GM21447 (cell line): ENCODE measurements at regions not wholly inside any gene's neighbourhood (a gene's known extent, or its start where the extent isn't known, plus 50 kb on each side); places are given as distances from the start of the nearest gene placed in this dataset.

Experiments used
- ATAC-seq: cut with Tn5 transposase; IDR thresholded peaks from one replicate; pipeline ENCODE4 v1.9.1; 2021; ENCODE audit not compliant: unreplicated experiment

DNA sequence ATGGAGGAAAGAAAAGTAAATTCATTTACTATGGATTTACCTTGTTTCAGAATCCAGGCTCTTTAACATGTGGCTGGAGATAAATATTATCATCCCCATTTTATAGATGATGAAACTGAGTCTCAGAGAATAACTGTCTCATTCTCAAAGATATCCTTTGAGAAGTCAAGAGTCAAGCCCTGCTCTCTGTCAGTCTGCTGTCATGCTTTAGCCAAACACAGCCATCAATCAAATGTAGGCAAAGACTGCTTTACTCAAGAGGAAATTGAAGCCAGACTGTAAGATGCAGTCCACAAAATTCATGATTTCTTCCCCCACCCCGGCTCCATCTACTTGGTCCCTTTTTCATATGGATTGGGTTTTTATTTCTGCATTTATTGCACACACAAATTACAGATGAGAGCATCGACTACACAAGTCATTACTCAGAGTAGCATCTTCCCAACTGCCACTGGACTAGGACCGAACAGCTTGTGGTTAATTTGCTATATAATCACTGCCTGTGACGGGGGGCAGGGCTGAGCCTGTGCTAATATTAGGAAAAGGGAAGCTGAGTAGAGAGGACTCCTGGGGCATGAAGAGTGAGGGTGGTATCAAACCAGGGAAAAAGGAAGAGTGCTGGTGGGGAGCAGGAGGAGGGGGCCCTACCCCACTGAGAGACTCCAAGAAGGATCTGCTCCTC is 102.7 kb upstream of the TOP1 start:
- no peak for ATAC-seq

DNA sequence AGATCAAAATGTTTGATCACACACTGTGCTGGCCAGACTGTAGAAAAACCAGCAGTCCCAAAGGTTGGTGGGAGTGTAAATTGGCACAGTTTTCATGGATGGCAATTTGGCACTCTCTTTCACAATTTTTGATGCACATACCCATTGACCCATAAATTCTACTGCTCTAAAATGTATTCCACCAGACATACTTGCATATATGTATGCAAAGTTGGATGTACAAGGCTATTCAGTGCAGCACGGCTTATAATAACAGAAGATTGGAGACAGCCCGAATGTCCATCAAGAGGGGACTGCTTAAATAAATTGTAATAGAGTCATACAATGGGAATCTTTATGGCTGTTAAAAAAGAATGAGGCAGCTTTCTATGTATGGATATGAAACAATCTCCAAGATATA is 101.7 kb upstream of the TOP1 start:
- ATAC-seq: no peak

DNA sequence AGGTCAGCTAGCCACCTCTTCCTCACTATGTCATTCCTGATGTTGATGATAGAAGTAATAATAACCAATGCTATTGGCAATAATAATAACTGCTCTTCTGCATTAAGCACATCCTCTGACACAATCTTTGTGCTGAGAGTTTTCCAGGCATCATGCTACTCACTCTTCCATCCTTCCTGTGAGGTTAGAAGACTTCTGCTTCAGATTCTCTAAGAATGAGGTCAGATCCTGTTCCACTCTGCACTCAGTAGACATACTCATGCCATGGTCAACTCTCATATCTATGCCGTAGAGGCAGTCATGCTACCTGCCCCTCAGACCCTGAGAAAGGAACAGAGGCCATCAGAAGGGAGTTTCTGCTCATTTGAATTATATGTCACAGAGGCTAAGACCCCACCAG is 98.1 kb upstream of the TOP1 start:
- no peak for ATAC-seq

DNA sequence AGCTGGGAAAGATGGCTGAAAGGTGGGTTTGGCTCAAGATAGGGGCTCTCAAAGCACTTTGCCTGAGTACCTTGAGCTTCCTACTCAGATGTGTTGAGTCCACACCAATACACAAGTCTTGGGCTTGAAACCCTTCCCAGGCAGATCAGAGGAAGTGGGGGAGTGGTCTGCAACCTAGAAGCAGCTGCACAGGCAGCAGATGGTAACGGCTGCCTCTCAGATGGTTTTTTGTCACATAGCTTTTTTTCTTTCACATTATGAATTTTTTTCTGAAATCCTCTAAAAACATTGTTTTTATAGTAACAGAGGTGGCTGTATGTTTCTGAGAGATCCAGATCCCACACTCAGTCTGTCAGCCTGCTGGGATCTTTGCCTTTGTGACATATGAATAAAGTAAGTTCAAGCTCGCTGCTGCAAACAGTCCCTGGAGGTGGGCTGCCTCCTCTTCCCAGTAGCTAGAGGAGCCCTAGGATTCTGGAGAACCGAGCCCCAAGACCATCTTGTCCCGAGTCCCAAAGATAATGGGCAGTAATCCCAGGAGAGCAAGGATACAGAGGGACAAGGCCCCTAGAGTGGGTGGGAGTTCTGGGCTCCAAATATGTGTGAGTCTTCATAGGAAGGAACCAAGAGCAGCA is 97.1 kb upstream of the TOP1 start:
- ATAC-seq: no peak

DNA sequence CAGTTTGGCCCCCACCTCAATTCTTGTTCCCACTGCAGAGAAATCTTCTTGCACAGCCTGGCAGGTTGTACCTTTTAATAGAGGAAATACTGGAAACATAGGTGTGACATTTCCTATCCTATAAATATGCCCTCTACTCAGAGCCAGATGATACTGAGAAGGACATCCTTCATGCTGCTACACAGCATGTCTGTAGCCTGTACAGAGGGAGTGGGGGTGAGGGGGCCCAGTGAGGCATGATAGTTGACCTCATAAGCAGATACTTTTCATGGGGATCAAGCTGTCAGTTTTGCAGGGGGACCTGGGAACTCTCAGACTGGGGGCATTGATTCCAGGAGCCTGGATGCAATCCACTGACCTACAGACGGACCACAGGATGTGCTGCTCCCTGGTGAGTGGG is 96.2 kb upstream of the TOP1 start:
- ATAC-seq: no peak

DNA sequence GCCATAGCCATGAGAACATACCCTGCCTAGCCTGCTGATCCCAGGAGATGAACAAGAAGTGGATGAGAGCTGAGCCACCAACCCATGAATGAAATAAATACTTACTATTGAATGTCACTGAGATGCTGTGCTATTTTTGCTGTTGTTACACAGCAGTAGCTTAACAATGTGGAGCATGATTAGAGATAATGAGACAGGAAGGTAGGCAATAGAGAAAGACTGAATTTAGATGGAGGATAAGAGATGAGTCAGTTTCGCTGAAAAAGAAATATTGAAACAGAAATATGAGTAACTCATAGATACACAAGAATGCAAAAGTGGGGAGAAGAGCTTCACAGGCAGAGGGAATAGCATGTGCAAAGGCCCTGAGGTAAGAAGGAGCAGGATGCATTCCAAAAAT is 94.9 kb upstream of the TOP1 start:
- no peak for ATAC-seq

DNA sequence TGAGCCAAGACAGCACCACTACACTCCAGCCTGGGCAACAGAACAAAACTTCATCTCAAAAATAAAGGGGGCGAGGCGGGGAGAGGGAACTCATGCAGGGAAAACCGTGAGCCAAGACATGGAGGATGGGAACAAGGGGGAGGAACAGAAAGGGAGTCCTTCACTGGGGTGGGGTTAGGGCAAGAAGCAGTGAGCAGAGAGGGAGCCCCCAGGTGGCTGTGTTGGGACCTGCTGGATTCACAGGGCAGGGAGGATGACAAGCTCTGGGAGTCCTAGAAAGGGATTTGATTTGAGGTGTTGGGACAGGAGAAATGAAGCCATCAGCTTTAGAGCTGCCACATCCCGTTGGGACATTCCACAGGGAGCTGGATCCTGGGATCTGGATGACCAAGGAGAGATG is 90.6 kb upstream of the TOP1 start:
- no peak for ATAC-seq

DNA sequence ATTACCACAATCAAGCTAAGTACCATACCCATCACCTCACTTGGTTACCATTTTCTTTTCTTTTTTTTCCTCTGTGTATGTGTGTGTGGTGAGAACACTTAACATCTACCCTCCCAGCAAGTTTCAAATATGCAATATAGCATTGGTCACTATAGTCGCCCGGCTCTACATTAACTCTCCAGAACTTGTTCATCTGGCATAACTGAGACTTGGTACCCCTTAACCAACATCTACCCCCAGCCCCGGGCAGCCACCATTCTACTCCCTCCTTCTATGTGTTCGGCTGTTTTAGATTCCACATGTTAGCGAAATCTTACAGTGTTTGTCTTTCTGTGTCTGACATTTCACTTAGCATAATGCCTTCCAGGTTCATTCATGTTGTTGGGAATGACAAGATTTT is 89.0 kb upstream of the TOP1 start:
- ATAC-seq: no peak

DNA sequence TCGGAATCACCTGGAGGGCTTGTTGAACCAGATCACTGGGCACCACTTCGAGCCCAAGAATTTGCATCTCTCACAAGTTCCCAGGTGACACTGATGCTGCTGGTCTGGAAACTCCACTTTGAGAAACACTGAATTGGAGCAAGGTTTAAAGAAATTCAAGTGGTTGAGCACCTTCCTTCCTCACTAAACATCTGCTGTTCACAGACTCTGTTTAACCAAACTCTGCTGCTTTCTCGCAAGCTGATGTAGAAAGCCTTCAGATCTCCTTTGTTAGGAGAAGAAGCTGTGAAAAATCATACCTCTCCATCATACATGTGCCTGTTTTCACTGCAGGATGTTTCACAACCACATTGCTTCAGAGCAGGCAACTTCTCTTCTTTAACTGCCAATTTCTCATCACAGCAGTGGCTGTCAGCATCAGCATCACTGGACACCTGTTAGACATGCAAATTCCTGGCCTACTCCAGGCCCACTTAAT is 87.5 kb upstream of the TOP1 start:
- no peak for ATAC-seq

DNA sequence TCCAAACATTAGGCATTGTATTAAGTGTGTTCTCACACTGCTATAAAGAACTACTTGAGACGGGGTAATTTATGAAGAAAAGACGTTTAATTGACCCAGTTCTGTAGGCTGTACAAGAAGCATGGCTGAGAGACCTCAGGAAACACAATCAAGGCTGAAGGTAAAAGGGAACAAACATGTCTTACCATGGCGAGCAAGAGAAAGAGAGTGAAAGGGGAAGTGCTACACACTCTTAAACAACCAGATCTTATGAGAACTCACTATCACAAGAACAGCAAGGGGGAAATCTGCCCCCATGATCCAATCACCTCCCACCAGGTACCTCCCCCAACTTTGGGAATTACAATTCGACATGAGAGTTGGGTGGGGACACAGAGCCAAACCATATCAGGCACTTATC is 86.6 kb upstream of the TOP1 start:
- ATAC-seq: no peak

DNA sequence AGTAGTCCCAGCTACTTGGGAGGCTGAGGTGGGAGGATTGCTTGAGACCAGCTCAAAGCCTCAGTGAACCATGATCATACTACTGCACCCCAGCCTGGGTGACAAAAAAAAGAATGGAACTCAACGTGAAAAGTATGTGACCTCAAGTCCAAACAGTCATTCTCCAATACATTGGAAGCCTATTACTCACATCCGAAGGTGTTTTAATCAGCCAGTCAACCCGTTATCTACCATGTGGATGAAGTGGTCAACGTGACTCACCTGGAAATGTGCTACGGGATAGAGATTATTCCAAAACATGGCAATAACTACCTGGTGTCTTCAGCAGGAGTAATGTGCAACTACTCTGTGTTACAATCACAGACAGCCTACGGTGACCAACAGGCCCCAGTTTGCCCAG is 85.8 kb upstream of the TOP1 start:
- ATAC-seq: no peak

DNA sequence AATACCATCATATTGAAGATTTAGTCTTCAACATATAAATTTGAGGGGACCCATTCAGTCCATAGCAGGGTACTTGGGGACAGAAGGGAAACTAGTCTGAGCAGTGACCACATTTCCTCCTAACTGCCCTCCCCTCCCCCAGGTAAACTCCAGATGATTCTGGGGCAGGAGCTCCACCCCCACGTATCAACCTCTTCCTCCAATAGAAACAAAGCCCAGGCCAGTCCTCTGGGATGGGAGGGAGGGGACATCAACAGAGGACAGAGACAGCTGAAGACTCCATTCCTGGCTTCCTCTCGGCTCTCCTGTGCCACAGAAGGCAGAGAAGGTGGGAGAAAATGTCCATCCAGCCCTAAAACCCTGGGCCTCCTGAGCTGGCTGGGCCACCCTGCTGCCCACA is 85.0 kb upstream of the TOP1 start:
- no peak for ATAC-seq

DNA sequence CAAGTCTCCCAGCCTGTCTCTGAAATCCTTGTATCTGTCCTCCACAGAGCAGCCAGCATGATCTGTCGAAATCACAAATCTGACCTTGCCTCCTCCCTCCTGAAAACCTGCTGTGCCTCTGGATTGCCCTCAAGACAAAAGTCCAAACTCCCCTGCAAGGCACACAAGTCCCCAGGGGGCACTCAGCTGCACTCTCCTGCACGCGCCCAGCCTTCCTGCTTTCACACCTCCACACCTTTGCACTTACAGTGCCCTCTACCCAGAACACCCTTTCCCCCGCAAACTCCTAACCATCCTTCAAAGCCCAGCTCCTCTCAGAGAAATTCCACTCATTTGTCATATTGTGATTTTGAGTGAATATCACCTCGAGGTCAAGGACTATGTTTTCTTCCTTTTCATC is 83.4 kb upstream of the TOP1 start:
- ATAC-seq: no peak

DNA sequence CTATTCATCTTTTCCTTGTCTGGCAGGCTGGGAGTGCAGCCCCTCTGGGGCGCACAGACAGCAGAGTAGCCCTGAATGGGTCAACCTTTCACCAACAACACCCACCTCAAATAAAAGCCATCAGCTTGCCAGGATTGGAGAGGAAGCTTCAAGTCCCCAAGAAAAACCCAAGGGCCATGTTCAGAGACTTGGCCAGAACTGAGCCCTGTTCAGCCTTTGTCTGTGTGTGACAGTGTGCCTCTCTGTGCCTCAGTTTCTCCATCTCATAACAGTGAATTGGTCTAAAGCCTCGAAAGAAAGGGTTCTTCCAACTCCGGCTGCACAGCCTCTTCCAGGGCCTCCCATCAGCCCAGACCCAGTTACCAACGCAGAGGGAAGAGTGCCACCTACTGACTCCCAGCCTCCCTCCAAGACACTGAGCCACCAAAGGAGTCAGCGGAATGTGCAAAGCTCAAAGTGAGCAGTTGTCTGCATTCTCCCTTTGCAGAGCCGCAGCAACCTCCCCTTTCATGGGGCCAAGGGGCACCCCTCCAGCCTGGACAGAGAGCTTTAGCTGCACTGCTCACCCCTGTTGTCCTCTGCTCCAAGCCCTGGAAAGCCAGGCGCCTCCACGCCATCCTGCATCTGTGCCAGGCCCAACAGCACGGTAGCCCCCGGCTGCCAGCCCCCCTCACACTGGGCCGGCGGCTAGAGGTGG is 82.7 kb upstream of the TOP1 start:
- ATAC-seq: no peak

DNA sequence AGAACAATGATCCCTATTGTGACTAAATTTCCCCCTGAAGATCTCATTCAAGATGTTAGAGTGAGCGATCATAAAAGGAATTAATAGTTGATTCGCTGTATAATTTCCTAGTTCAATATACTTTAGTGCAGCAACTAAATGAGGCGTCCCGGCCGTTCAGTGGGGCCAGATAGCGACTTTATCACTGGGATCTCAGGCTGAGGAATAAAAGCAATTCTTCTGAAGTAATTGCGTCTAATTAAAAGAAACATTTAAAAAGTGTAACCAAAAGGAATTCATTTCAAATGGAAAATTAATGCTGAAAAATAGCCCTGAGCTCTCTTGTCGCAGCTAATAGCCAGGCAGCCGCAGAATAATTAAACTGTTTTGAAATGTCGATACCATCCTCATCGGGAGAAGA is 82.2 kb upstream of the TOP1 start:
- no peak for ATAC-seq

DNA sequence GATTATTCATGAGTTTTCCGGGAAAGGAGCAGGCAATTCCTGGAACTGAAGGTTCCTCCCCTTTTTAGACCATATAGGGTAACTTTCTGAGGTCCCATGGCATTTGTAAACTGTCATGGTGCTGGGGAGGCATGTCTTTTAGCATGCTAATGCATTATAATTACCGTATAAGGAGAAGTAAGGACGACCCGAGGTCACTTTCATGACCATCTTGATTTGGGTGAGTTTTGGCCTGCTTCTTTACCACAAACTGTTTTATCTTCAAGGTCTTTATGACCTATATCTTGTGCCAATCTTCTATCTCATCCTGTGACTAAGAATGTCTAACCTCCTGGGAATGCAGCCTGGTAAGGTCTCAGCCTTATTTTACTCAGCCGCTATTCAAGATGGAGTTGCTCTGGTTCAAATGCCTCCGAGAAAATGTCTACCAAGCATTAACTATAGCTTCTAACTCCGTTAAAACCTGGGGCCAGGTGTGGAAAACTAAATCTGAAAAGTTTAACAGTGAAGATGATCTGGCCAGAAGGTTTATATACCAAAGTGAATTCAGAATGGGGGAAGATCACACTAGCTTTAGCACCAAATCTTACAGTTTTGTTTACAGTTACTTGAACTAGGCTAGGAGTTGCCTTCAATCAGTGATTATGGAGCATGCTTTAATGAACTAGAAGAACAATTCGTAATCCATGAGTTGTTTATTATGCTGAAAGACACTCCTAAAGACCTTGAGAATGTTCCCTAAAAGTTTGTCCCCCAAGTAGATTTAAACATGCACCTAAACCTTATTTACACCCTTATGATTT is 80.0 kb upstream of the TOP1 start:
- ATAC-seq: no peak

DNA sequence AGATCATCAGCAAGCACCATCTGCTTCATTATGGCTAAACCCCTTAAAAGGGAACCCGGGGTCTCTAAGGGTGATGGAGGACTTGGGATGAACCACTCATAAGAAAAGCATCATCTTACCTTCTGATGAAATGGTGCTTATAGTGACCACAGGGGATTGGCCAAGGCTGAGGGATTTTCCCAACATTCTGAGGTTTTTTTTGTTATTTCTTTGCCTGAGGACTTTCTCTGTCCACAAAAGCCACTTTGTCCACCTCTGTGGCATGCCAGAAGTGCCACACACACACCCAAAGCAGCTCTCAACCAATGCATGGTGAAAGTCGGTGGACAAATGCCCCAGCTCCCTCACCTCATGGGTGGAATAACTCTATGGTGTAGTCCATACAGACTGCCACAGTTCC is 79.3 kb upstream of the TOP1 start:
- ATAC-seq: no peak

DNA sequence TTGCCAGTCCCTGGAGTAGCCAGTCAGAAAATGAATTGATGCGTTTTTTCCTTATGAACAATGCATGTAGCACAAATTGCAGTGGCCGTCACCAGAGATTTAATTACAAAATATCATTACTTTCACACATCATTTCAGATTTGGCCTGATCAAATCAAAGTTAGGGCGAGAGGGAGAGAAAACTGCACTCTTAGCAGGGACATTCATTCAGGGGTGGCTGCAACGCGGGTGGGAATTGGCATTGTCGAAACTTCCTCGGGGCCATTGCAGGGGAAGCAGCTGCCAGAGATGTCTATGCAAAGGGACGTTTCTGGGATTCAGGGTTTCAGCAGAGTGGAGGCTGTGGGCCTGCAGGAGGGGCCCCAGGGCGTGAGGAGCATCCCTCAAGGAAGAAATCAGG is 76.5 kb upstream of the TOP1 start:
- ATAC-seq: no peak

DNA sequence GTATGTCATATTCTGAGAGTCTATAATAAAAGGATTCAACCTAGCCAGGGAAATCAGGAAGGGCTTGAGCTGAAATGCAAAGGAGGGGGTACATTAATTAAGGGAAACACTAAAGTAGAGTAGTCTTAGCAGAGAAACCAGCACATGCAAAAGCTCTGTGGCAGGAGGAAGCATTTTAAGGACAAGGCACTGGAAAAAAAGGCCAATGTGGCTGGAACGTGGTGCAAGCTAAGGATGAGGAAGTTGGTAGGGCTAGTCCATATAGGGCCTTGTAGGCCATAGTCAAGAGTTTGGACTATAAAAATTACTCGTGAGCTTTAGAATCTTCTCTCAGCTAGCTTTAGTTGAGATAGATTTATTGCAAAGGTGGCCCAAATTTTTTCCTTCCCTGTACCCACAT is 75.2 kb upstream of the TOP1 start:
- ATAC-seq: no peak

DNA sequence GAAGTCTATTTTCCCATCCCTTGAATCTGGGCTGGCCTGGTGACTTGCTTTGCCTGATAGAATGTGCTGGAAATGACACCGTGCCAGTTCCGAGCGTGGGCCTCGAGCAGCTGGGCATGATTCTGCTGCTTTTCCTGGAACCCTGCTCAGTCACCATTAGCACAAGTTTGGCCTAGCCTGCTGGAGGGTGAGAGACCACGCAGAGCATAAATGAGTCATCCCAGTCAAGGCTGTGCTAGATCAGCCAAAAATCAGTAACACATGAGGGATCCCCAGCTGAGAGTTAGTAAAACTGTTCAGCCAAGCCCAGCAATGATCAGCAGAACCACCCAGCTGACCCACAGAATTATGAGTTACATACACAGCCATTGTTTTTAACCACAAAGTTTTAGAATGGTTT is 74.8 kb upstream of the TOP1 start:
- ATAC-seq: no peak

DNA sequence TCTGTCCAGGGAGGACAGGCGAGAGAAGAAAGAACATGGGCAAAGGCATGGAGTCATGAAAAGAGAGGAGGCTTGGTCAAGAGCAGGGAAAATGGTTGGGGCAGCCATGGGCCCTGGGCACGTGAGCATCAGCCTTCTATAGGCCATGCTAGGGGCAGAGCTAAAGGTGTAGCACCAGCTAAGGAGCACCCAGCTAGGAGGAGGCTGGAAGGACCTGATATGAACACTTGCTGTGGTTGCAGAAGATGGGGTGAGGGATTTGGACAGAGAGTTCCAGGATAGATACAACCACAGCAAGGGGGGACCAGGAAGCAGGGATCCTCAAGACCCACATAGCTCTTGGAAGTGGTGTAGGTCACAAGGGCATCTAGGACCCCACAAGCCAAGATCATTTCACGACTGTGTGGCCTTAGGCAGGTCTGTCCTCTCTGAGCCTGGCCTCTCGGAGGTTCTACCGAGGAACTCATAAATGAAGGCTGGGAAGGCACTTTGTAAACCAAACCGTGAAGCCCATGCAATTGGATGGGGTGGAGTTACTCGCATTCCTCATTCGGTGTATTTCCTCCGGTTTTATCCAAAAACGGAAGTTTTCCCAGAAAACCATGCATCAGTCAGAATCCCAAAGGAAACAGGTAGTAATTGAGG is 74.0 kb upstream of the TOP1 start:
- ATAC-seq: no peak
